K562 (cell line): ENCODE measurements at regions not wholly inside any gene's neighbourhood (a gene's known extent, or its start where the extent isn't known, plus 50 kb on each side); places are given as distances from the start of the nearest gene placed in this dataset.

Experiments
- E2F6 ChIP-seq, 2 experiments: IDR thresholded peaks; 2 replicates each; pipeline ENCODE4 v1.6.1; 2011; ENCODE audit warnings: borderline replicate concordance in 1 of 2, control low read depth in 1 of 2, low read depth in 1 of 2, low read length in 1 of 2, mild to moderate bottlenecking in 1 of 2, mixed read lengths in 1 of 2, moderate library complexity in 1 of 2; ENCODE audit not compliant: insufficient read depth in 1 of 2, insufficient read length in 1 of 2, poor library complexity in 1 of 2, severe bottlenecking in 1 of 2; ENCODE audit errors: extremely low read depth in 1 of 2
- GABPA ChIP-seq: fragments of 200-800 bp; sonication (Bioruptor generic); conservative IDR thresholded peaks from 2 replicates; pipeline ENCODE4 v1.6.1; 2016; ENCODE audit warnings: low read depth, missing genetic modification characterization, missing compliant biosample characterization
- ILK ChIP-seq: fragments of 450-650 bp; IDR thresholded peaks from 2 replicates; pipeline ENCODE4 v1.6.1; 2016; ENCODE audit warnings: missing genetic modification characterization, low read depth, mild to moderate bottlenecking, missing compliant biosample characterization, moderate library complexity, borderline replicate concordance
- NFE2 ChIP-seq: IDR thresholded peaks from 2 replicates; pipeline ENCODE4 v1.6.1; 2014; ENCODE audit warnings: antibody characterized with exemption, low read depth
- POLR2B ChIP-seq: fragments of 450-650 bp; IDR thresholded peaks from 2 replicates; pipeline ENCODE4 v1.6.1; 2018; ENCODE audit warnings: low read depth; ENCODE audit not compliant: partially characterized antibody
- ZNF318 ChIP-seq, 2 experiments: fragments of 450-650 bp; IDR thresholded peaks; 2 replicates each; pipeline ENCODE4 v1.6.1; 2016; ENCODE audit warnings: mild to moderate bottlenecking in 2 of 2, borderline replicate concordance in 1 of 2, low read depth in 1 of 2, moderate library complexity in 1 of 2
- ZNF511 ChIP-seq: sonication (generic); formaldehyde crosslinking; IDR thresholded peaks from 2 replicates; pipeline ENCODE4 v1.8.0; 2022; ENCODE audit warnings: mild to moderate bottlenecking, missing genetic modification reagents

DNA sequence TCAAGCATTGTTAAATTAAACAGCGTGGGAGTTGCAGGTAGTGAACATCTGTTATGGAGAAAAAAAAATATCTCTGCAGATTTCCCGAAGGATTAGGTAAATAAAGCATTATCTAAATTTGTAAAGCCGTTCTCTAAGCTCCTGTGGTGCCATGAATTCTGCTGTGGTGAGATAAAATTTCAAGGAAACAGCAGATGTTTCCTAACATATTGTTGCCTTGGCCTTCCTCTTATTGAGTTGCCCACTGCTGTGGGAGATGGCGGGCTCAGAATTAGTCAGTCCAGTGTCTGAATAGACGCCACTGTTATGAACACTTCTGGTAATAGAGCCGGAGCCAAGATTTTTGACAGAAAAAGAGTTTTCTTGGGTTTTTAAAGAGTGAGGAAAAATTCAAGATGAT lies 82.6 kb upstream of the ELMO1 start (continued):
- TF ChIP-seq ZNF318 (IDR thresholded peaks at IDR 0.05; ENCODE audit: borderline replicate concordance in 1 of 2, low read depth in 1 of 2): no peak
- TF ChIP-seq GABPA: no peak
- TF ChIP-seq E2F6 (IDR thresholded peaks at IDR 0.05; ENCODE audit: borderline replicate concordance in 1 of 2, extremely low read depth in 1 of 2, insufficient read depth in 1 of 2, insufficient read length in 1 of 2, low read depth in 1 of 2, low read length in 1 of 2, poor library complexity in 1 of 2, severe bottlenecking in 1 of 2): no peak
- no peak for TF ChIP-seq ILK (tag)
- TF ChIP-seq NFE2: no peak
- TF ChIP-seq POLR2B: no peak
- no peak for TF ChIP-seq ZNF511 (CRISPR knock-in tag)
